ENCODE measurements at regions not wholly inside any gene's neighbourhood (a gene's known extent, or its start where the extent isn't known, plus 50 kb on each side); places are given as distances from the start of the nearest gene placed in this dataset.
A peak's percentile ranks its signal among the peaks of the same experiment; 100 is the strongest.

- intact Hi-C loops (cut with DNase I) = no loop called here
- DNase-seq (ENCODE audit: low spot score) (no peak), ATAC-seq (no peak)
Observed at GRCh38 chr12:3991798-3992580, 118.8 kb upstream of the PARP11 start.

- DNase-seq (ENCODE audit: low spot score) = no peak
- intact Hi-C loops (cut with DNase I) = no loop called here
Observed at GRCh38 chr12:3990501-3991280, 117.5 kb upstream of the PARP11 start.

GRCh38 chr12:3989218-3989550 lies 116.0 kb upstream of the PARP11 start:
- intact Hi-C loops (cut with DNase I) = no loop called here
- DNase-seq (ENCODE audit: low spot score) (no peak), ATAC-seq (no peak)

More at GRCh38 chr12:3990501-3991280, 117.5 kb upstream of the PARP11 start:
- ATAC-seq = no peak

- ATAC-seq = no peak
- intact Hi-C loops (cut with DNase I) = no loop called here
- no peak for DNase-seq (ENCODE audit: low spot score)
Observed at GRCh38 chr12:3988519-3989217, 115.5 kb upstream of the PARP11 start.

- DNase-seq (ENCODE audit: low spot score) (no peak), ATAC-seq (no peak)
- intact Hi-C loops (cut with DNase I) = no loop called here
Observed at GRCh38 chr12:3987571-3987970, 114.4 kb upstream of the PARP11 start.

GRCh38 chr12:3980504-3981272 lies 107.5 kb upstream of the PARP11 start:
- intact Hi-C loops (cut with DNase I) = no loop called here
- ATAC-seq (no peak), DNase-seq (ENCODE audit: low spot score) (no peak)

GRCh38 chr12:3977621-3978020 lies 104.4 kb upstream of the PARP11 start:
- intact Hi-C loops (cut with DNase I) = no loop called here
- ATAC-seq (no peak), DNase-seq (ENCODE audit: low spot score) (no peak)

GRCh38 chr12:3976351-3976938 lies 103.2 kb upstream of the PARP11 start:
- ATAC-seq (no peak), DNase-seq (ENCODE audit: low spot score) (no peak)
- intact Hi-C loops (cut with DNase I) = no loop called here

- ATAC-seq (no peak), DNase-seq (ENCODE audit: low spot score) (no peak)
- intact Hi-C loops (cut with DNase I) = no loop called here
Observed at GRCh38 chr12:3975652-3976051, 102.5 kb upstream of the PARP11 start.

- no peak for ATAC-seq
- no peak for DNase-seq (ENCODE audit: low spot score)
- intact Hi-C loops (cut with DNase I) = no loop called here
Observed at GRCh38 chr12:3974883-3975282, 101.7 kb upstream of the PARP11 start.

- DNase-seq (ENCODE audit: low spot score) = no peak
- peak; percentile 22 for ATAC-seq
- intact Hi-C loops (cut with DNase I) = no loop called here
Observed at GRCh38 chr12:3973973-3974644, 100.9 kb upstream of the PARP11 start.

- ATAC-seq (no peak), DNase-seq (ENCODE audit: low spot score) (no peak)
- intact Hi-C loops (cut with DNase I) = no loop called here
Observed at GRCh38 chr12:3973269-3973884, 100.2 kb upstream of the PARP11 start.

- DNase-seq (ENCODE audit: low spot score) = no peak
- intact Hi-C loops (cut with DNase I) = no loop called here
- ATAC-seq = no peak
Observed at GRCh38 chr12:3972576-3972975, 99.4 kb upstream of the PARP11 start.

GRCh38 chr12:3968523-3968922 lies 95.3 kb upstream of the PARP11 start:
- intact Hi-C loops (cut with DNase I) = no loop called here
- DNase-seq (ENCODE audit: low spot score) (no peak), ATAC-seq (no peak)

GRCh38 chr12:3967556-3968160 lies 94.5 kb upstream of the PARP11 start:
- intact Hi-C loops (cut with DNase I) = no loop called here
- DNase-seq (ENCODE audit: low spot score) (no peak), ATAC-seq (no peak)

GRCh38 chr12:3966376-3966775 lies 93.2 kb upstream of the PARP11 start:
- intact Hi-C loops (cut with DNase I) = no loop called here
- DNase-seq (ENCODE audit: low spot score) = no peak
- ATAC-seq = no peak

GRCh38 chr12:3965046-3965445 lies 91.8 kb upstream of the PARP11 start:
- DNase-seq (ENCODE audit: low spot score) (no peak), ATAC-seq (no peak)
- intact Hi-C loops (cut with DNase I) = no loop called here

- intact Hi-C loops (cut with DNase I) = no loop called here
- DNase-seq (ENCODE audit: low spot score) (no peak), ATAC-seq (peak; percentile 38)
Observed at GRCh38 chr12:3964439-3964838, 91.2 kb upstream of the PARP11 start.
